ENCODE measurements at regions not wholly inside any gene's neighbourhood (a gene's known extent, or its start where the extent isn't known, plus 50 kb on each side); places are given as distances from the start of the nearest gene placed in this dataset.

- POLR2A ChIA-PET = no interaction called here
- 12% methylated on average over 1 of the region's 1 CpG for WGBS (ENCODE audit: low lambda C conversion rate)
Observed at GRCh38 chr13:22423261-22423660, 752.4 kb downstream of the FGF9 start.

More at GRCh38 chr13:22423261-22423660, 752.4 kb downstream of the FGF9 start:
- Histone ChIP-seq H3K4me3 (ENCODE audit: low read depth in 2 of 2, low read length in 1 of 2) (no peak overlapping the region), H3K9me3 (no peaks in the 10 kb centered on the region), H3F3A (replicated peaks; ENCODE audit: insufficient read depth) (no peaks in the 10 kb centered on the region), H3K9me2 (no peaks in the 10 kb centered on the region), H3K4me1 (ENCODE audit: control insufficient read depth in 1 of 2, insufficient read depth in 2 of 2, low read depth in 1 of 2, low read length in 1 of 2) (no peaks in the 10 kb centered on the region), H3K79me2 (ENCODE audit: insufficient read depth) (no peaks in the 10 kb centered on the region), H3K9ac (no peak overlapping the region), H3K4me2 (no peak overlapping the region), H3K27ac (ENCODE audit: low read depth in 2 of 2, low read length in 1 of 2) (no peak overlapping the region), H3K27me3 (ENCODE audit: insufficient read depth) (no peaks in the 10 kb centered on the region), H2AFZ (ENCODE audit: low read depth) (no peak overlapping the region), H4K20me1 (ENCODE audit: insufficient read depth) (no peaks in the 10 kb centered on the region), H3K36me3 (replicated peaks in 1 of 2; ENCODE audit: control insufficient read depth in 1 of 2, insufficient read depth in 2 of 2, low read length in 1 of 2) (no peaks in the 10 kb centered on the region)
- CTCF ChIA-PET = no interaction called here
- TF ChIP-seq YY1 (IDR thresholded peaks at IDR 0.05; ENCODE audit: low read depth) (no peak), NFIC (IDR thresholded peaks at IDR 0.05; ENCODE audit: borderline replicate concordance) (no peak), GATA2 (CRISPR knock-in tag; IDR thresholded peaks at IDR 0.05) (no peak), ELF1 (IDR thresholded peaks at IDR 0.05) (no peak), EZH2phosphoT487 (IDR thresholded peaks at IDR 0.05; ENCODE audit: borderline replicate concordance, low read depth) (no peak), MAX (IDR thresholded peaks at IDR 0.05; ENCODE audit: low read depth) (no peak), TEAD4 (IDR thresholded peaks at IDR 0.05; ENCODE audit: borderline replicate concordance, insufficient read depth) (no peak), IRF3 (IDR thresholded peaks at IDR 0.05; ENCODE audit: low read depth, low read length) (no peak), MEF2A (IDR thresholded peaks at IDR 0.05; ENCODE audit: borderline replicate concordance, low read depth) (no peak), CHD2 (IDR thresholded peaks at IDR 0.05; ENCODE audit: low read length, partially characterized antibody) (no peak), RAD21 (IDR thresholded peaks at IDR 0.05; ENCODE audit: low read length) (no peak), GABPA (IDR thresholded peaks at IDR 0.05; ENCODE audit: low read depth) (no peak), POLR2AphosphoS5 (IDR thresholded peaks at IDR 0.05; ENCODE audit: low read depth, low read length) (no peak), TCF12 (IDR thresholded peaks at IDR 0.05) (no peak), RCOR1 (IDR thresholded peaks at IDR 0.05; ENCODE audit: low read length) (no peak), CTCF (IDR thresholded peaks at IDR 0.05) (no peak)
- TF ChIP-seq, protein P1, sequence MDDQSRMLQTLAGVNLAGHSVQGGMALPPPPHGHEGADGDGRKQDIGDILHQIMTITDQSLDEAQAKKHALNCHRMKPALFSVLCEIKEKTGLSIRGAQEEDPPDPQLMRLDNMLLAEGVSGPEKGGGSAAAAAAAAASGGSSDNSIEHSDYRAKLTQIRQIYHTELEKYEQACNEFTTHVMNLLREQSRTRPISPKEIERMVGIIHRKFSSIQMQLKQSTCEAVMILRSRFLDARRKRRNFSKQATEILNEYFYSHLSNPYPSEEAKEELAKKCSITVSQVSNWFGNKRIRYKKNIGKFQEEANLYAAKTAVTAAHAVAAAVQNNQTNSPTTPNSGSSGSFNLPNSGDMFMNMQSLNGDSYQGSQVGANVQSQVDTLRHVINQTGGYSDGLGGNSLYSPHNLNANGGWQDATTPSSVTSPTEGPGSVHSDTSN (IDR thresholded peaks at IDR 0.05) = no peak
- DNase-seq = no peak

Measured in SK-N-SH (cell line).